HG03139 (cell line): ENCODE measurements at regions not wholly inside any gene's neighbourhood (a gene's known extent, or its start where the extent isn't known, plus 50 kb on each side); places are given as distances from the start of the nearest gene placed in this dataset.
"Not testable (repeated sequence)": the region's sequence is repeated elsewhere in the genome, so short reads cannot be mapped to it uniquely, and the experiment has no call there.

Experiments
- ATAC-seq: cut with Tn5 transposase; IDR thresholded peaks from one replicate; pipeline ENCODE4 v1.9.1; 2021; ENCODE audit not compliant: unreplicated experiment

GRCh38 chr2:156254637-156255067, 77.9 kb downstream of the NR4A2 start:
- ATAC-seq: not testable (repeated sequence)

- no peak for ATAC-seq
Measured at GRCh38 chr2:156253765-156254164, 78.8 kb downstream of the NR4A2 start.

GRCh38 chr2:156242874-156243273, 89.6 kb downstream of the NR4A2 start:
- no peak for ATAC-seq

DNA sequence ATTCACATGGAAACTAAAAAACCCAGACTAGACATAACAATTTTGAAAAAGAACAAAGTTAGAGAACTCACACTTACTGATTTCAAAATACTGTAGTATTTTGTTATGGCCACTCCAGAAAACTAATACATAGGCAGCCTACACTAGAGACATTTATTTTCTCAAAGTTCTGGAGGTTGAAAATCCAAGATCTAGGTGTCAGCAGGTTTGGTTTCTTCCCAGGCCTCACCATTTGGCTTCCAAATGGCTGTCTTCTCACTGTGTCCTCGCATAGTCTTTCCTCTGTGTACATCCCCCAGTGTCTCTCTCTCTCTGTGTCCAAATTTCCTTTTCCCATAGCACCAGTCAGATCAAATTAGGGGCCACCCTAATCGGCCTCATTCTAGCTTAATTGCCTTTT, 95.0 kb downstream of the NR4A2 start:
- no peak for ATAC-seq

DNA sequence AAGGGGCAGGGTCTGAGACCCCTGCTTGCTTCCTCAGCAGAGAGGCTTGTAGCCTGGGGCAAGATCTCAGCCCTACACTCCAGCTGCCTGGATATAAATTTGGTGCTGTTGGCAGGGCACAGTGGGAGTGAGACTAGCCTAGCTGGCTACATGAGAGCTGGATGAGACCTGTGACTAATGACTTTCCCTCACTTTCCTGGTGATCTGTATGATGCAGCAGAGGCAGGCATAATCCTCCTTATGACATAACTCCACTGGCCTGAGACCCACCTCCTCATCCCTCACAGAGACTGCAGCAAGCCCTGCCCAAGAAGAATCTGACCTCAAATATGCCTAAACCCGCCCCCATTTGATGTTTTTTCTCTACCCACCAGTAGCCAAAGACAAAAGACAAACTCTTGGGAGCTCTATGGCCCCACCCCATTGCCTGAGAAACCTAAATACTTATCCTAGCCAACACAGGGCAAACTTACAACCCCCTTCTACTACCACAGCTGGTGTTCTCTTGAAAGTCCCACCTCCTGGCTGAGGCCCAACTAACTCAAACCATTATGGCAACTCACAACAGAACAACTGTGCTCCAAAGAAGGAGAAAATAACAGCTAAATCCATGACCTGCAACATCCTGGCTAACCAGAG, 102.7 kb downstream of the NR4A2 start:
- no peak for ATAC-seq

DNA sequence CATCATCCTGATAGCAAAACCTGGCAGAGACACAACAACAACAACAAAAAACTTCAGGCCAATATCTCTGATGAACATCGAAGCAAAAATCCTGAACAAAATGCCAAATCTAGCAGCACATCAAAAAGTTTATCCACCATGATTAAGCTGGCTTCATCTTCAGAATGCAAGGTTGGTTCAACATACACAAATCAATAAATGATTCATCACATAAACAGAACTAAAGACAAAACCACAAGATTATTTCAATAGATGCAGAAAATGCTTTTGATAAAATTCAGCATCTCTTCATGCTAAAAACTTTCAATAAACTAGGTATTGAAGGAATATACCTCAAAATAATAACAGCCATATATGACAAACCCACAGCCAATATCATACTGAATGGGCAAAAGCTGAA, 109.2 kb downstream of the NR4A2 start:
- not testable (repeated sequence) for ATAC-seq

- ATAC-seq: no peak
Measured at GRCh38 chr2:156221703-156222102, 110.8 kb downstream of the NR4A2 start.

- ATAC-seq: no peak
Measured at GRCh38 chr2:156219491-156220100, 112.9 kb downstream of the NR4A2 start.

DNA sequence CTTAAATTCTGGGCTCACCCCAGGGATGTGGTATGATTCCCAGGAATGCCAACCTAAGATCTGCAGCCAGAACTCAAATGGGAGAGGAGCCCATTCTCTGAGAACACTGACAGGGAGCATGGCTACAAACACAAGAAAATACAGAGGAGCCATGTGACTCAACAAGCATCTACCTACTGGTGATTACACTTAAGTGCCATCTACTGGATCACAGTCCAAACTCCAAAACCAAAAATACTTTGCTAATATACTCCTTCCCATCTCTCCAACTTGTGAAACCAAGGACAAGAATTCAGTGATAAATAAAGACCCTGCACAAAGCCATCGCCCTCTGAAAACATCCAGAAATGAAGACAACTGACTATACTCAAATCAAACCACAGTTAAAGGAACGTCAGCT, 116.9 kb downstream of the NR4A2 start:
- no peak for ATAC-seq

GRCh38 chr2:156211318-156211717, 121.2 kb downstream of the NR4A2 start:
- ATAC-seq: no peak

DNA sequence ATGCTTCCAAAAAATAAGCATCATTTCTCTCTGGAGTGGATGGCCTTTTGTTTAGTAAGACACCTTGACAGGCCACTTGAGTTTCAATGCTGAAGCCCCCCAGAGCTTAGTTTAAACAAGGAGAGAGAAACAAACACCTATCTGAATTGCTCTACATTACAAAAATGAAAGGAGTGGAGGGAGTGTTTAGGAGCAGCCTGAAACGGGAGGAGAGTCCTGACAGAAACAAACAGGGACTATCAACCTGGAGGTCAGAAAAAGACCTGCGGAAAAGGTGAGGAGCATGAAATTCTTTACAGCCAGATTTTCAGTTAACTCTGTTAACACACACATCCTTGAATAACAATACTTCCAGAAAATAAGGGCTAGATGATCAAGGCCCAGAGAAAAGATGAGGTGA, 126.2 kb downstream of the NR4A2 start:
- ATAC-seq: no peak

GRCh38 chr2:156199588-156199987, 132.9 kb downstream of the NR4A2 start:
- ATAC-seq: no peak

- no peak for ATAC-seq
Measured at GRCh38 chr2:156196031-156196430, 136.5 kb downstream of the NR4A2 start.

GRCh38 chr2:156192468-156192867, 140.1 kb downstream of the NR4A2 start:
- ATAC-seq: no peak

DNA sequence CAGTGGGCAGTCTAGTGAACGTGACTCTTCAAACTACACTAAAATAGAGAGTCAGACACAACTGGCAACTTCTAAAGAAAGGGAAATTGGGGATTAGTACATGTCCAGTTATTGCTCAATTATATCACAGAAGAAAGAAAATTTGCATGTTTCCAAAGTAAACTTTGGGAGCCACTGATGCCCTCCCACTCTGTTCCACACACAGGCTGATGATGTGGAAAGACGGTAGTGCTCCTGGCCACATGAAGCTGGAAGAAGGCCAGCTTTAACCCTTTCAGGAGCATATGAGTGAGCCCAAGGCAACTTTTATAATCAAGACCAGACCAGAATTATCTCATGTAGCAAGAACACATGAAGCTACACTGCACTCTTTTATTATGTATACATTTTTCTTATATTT, 141.0 kb downstream of the NR4A2 start:
- no peak for ATAC-seq

DNA sequence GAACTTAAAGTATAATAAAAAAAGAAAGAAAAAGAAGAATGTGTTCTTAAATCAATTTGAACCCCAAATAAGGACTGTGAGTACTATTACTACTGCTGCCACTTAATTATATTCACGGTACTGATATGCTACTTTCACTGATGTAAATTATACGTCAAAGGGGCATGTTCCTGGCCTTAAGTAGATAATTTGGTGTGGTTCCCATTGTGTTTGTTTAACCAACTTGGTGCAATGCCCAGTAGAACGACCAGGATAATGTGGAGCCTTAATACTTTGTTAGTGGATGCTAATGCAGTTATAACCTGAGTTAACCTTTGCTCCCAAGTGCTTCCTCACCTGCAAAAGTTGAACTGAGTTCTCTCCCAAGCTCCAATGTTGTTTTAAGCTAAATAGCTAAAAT, 142.0 kb downstream of the NR4A2 start:
- no peak for ATAC-seq

DNA sequence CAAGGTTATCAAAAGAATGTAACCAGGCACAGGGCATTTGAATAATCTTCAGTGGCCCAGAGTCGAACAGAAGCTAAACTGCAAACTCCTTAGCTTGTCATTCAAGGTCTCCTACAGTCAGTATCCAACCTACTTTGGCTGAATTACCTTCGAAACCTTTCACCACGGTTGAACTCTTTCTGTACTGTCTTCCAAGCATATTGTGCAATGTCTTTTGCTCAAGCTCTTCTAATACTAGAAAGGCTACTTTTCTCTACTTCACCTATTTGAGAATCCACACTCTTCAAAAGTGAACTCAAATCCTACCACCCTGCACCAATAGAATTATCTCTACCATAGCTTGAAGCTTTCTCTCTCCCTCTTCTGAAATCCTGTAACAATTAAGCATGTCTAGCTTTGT, 142.9 kb downstream of the NR4A2 start:
- no peak for ATAC-seq

DNA sequence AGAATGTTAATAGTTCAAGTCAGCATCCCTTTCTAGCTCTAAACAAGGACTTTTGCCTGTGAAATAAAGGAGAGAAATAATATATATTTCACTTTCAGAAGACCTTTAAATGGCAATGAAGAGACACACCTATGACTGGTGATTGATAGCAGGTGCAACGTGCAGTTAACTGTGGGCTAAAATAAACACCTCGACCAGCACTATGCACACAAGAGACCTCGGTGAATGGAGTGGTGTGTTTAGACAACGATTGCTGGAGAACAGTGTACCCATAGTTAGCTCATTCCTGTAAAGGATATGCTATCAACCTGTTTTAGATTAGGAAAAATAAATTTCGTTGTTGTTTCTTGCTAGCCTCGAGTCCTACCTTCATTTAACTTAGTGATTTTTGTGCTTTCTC, 143.4 kb downstream of the NR4A2 start:
- no peak for ATAC-seq

DNA sequence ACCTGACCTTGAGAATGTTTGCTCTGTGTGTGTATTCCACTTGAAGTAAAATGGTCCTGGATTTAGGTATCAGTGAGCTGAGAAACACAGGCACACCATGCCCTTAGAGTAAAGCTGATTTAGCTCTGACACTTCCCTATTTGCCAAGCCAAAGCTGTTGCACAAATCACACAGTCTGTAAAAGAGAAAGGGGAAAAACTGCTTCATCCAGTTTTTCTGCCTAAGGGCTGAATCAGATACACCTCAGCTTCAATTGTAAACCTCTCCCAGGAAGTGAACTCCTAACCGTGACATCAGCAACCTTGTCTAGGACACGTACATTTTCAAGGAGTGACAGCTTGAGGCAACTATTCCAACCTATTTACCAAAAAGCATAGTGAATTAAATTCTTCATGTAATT, 150.4 kb downstream of the NR4A2 start:
- ATAC-seq: no peak

DNA sequence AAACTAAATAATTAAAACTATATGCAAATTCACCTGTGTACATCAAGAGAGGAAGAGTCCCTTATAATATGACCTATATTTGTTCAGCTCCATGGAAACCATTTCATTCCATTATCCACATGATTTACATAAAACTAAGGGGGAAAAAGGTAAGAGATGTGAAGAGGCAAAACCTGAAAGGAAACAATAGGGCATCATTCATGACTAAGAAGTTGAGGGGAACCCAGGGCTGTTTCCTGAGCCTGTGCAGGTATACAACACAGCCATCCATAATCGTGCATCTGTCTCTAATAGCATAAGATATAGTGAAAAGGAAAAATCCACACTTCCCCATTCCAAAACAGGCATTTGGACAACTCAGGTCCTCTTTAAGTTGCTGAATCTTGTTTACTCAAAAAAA, 151.3 kb downstream of the NR4A2 start:
- ATAC-seq: no peak

DNA sequence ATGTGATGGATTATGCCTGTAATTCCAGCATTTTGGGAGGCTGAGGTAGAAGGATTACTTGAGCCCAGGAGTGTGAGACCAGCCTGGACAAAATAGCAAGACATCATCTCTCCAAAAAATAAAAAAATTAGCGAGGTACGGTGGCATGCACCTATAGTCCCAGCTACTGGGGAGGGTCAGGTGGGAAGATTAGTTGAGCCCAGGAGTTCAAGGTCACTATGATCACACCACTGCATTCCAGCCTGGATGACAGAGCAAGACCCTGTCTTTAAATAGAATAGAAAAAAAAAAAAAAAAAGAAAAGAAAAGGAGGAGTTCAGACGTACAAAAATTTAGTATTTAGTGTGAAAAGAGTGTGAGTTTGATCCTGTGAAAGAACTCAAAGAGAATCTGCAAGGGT, 154.9 kb downstream of the NR4A2 start:
- ATAC-seq: no peak

GRCh38 chr2:156175946-156176345, 156.6 kb downstream of the NR4A2 start:
- no peak for ATAC-seq

- ATAC-seq: no peak
Measured at GRCh38 chr2:156170929-156171328, 161.6 kb downstream of the NR4A2 start.
